ENCODE measurements at regions not wholly inside any gene's neighbourhood (a gene's known extent, or its start where the extent isn't known, plus 50 kb on each side); places are given as distances from the start of the nearest gene placed in this dataset.

DNA sequence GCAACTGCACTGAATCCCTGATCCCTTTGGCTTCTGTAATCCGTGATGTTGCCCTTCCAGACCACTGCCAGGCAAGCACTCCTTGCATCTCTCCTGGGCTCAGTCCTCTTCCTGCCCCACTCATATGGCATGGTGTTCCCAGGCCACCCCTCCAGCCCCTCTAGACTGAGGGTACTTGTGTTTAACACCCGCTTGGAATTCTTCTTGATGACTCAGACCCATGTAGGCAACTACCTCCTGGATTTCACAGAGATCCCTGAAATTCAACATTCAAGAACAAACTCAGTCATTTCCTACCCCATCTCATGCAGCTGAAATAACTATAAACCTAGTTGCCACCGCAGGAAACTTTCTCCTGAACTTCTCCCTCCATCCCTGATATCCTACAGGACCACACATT lies 541.9 kb upstream of the CDH11 start:
- WGBS, 2 experiments (ENCODE audit: extremely low coverage in 1 of 2, insufficient coverage in 1 of 2, insufficient read length in 1 of 2, insufficient replicate concordance in 2 of 2, low coverage in 1 of 2, low lambda C conversion rate in 2 of 2, missing lambda C conversion rate in 1 of 2), result 95% methylated on average over 3 of the region's 3 CpGs; no CpG with 5 or more reads in 1 of the 2 experiments
- no peaks in the 10 kb centered on the region for H3K79me1 ChIP-seq (ENCODE audit: low read depth, low read length)
- TF ChIP-seq SRF (IDR thresholded peaks at IDR 0.05; ENCODE audit: low read depth, low read length) (no peak), SP4 (IDR thresholded peaks at IDR 0.05; ENCODE audit: low read length) (no peak), ASH2L (IDR thresholded peaks at IDR 0.05; ENCODE audit: low read length) (no peak), CEBPB (IDR thresholded peaks at IDR 0.05; ENCODE audit: low read depth, low read length) (no peak), CBX8 (IDR thresholded peaks at IDR 0.05; ENCODE audit: borderline replicate concordance, low read depth, low read length) (no peak), RBBP5 (IDR thresholded peaks at IDR 0.05; ENCODE audit: borderline replicate concordance, low read depth, low read length) (no peak), SIRT6 (IDR thresholded peaks at IDR 0.05; ENCODE audit: low read length) (no peak), MAFK (IDR thresholded peaks at IDR 0.05; ENCODE audit: low read depth, low read length) (no peak), CREB1 (IDR thresholded peaks at IDR 0.05) (no peak), HDAC2 (IDR thresholded peaks at IDR 0.05; ENCODE audit: borderline replicate concordance in 1 of 2, low read depth in 2 of 2, low read length in 2 of 2) (no peak), POU5F1 (IDR thresholded peaks at IDR 0.05; ENCODE audit: low read depth, low read length) (no peak), YY1 (IDR thresholded peaks at IDR 0.05; ENCODE audit: low read depth, low read length) (no peak), ZNF274 (IDR thresholded peaks at IDR 0.05; ENCODE audit: borderline replicate concordance, extremely low read depth, low read length) (no peak), PHF8 (conservative IDR thresholded peaks at IDR 0.05; ENCODE audit: low read depth, low read length) (no peak), RAD21 (IDR thresholded peaks at IDR 0.05 in 1 of 2, conservative IDR thresholded peaks at IDR 0.05 in 1 of 2; ENCODE audit: low read depth in 2 of 2, low read length in 2 of 2) (no peak), CBX5 (IDR thresholded peaks at IDR 0.05; ENCODE audit: low read depth, low read length) (no peak), KDM5A (IDR thresholded peaks at IDR 0.05; ENCODE audit: low read length) (no peak)

More for the DNA sequence above, 541.9 kb upstream of the CDH11 start:
- Histone ChIP-seq H3K23ac (ENCODE audit: insufficient read length) (no peak overlapping the region), H2BK5ac (ENCODE audit: low read depth, low read length) (no peak overlapping the region), H3K18ac (ENCODE audit: extremely low read depth, low read length) (no peak overlapping the region), H4K20me1 (replicated peaks in 1 of 2; ENCODE audit: control insufficient read depth in 1 of 2, insufficient read depth in 2 of 2, low read length in 2 of 2) (no peaks in the 10 kb centered on the region), H3K27me3 (replicated peaks in 1 of 4; ENCODE audit: control insufficient read depth in 3 of 4, extremely low read depth in 1 of 4, insufficient read depth in 3 of 4, low read length in 3 of 4) (no peaks in the 10 kb centered on the region), H3K4ac (replicated peaks; ENCODE audit: insufficient read length, low read depth, low read length) (no peak overlapping the region), H4K8ac (ENCODE audit: extremely low read depth, insufficient read depth, low read length) (peak overlapping the region; percentile 40; the same call in 1 of the 2 replicates), H2BK20ac (ENCODE audit: low read length) (no peak overlapping the region), H3K9me3 (ENCODE audit: insufficient read depth in 2 of 2, low read depth in 1 of 2, low read length in 1 of 2) (no peaks in the 10 kb centered on the region), H3K9ac (replicated peaks in 1 of 4; ENCODE audit: extremely low read depth in 1 of 4, low read depth in 3 of 4, low read length in 3 of 4) (no peak overlapping the region), H2BK12ac (ENCODE audit: low read depth, low read length) (no peak overlapping the region), H3K79me2 (ENCODE audit: control insufficient read depth in 1 of 2, insufficient read depth in 2 of 2, low read length in 2 of 2) (no peaks in the 10 kb centered on the region), H3K56ac (replicated peaks; ENCODE audit: insufficient read length, low read depth, low read length) (no peak overlapping the region), H4K91ac (replicated peaks; ENCODE audit: insufficient read length, low read length) (no peak overlapping the region), H3K36me3 (ENCODE audit: control insufficient read depth in 2 of 4, insufficient read depth in 4 of 4, low read length in 3 of 4) (no peaks in the 10 kb centered on the region), H3K4me1 (replicated peaks in 1 of 4; ENCODE audit: control insufficient read depth in 3 of 4, insufficient read depth in 4 of 4, low read length in 3 of 4) (peaks cover 0 to 5% (median 2%) of the 10 kb centered on the region in 4 experiments; a peak in 3 of 7 replicates), H3K4me3 (ENCODE audit: extremely low read depth in 1 of 4, insufficient read depth in 2 of 4, low read depth in 3 of 4, low read length in 4 of 4) (no peak overlapping the region), H2AFZ (ENCODE audit: low read length) (no peak overlapping the region), H2BK15ac (ENCODE audit: low read length) (no peak overlapping the region), H3K4me2 (ENCODE audit: insufficient read depth in 1 of 2, low read depth in 2 of 2, low read length in 2 of 2) (no peak overlapping the region), H3K27ac (ENCODE audit: low read depth, low read length) (no peak overlapping the region), H3K23me2 (ENCODE audit: low read depth, low read length) (no peaks in the 10 kb centered on the region), H2AK5ac (ENCODE audit: low read depth, low read length) (no peak overlapping the region), H2BK120ac (replicated peaks; ENCODE audit: low read depth, low read length) (no peak overlapping the region), H4K5ac (ENCODE audit: insufficient read length, low read depth, low read length) (no peak overlapping the region), H3K14ac (ENCODE audit: insufficient read length) (no peak overlapping the region)
- ChIA-PET CTCF (ENCODE audit: partially characterized antibody) (no interaction called here), POLR2A (ENCODE audit: partially characterized antibody) (no interaction called here)
- FAIRE-seq, result no peak
- no peak for DNase-seq (ENCODE audit: low read depth in 1 of 2, low spot score in 2 of 2)

All from H1 (cell line).